Loucy (cell line): ENCODE measurements at regions not wholly inside any gene's neighbourhood (a gene's known extent, or its start where the extent isn't known, plus 50 kb on each side); places are given as distances from the start of the nearest gene placed in this dataset.

Source experiments
- EZH2phosphoT487 ChIP-seq: fragments of 200-600 bp; IDR thresholded peaks from 2 replicates; pipeline ENCODE4 v1.6.1; 2018; ENCODE audit warnings: antibody characterized with exemption, mild to moderate bottlenecking, moderate library complexity, borderline replicate concordance
- TF ChIP-seq, protein P1 (sequence below): fragments of 200-600 bp; sonication (generic); conservative IDR thresholded peaks from 2 replicates; pipeline ENCODE4 v1.5.1; 2014; ENCODE audit warnings: mild to moderate bottlenecking, antibody characterized with exemption, low read length

DNA sequence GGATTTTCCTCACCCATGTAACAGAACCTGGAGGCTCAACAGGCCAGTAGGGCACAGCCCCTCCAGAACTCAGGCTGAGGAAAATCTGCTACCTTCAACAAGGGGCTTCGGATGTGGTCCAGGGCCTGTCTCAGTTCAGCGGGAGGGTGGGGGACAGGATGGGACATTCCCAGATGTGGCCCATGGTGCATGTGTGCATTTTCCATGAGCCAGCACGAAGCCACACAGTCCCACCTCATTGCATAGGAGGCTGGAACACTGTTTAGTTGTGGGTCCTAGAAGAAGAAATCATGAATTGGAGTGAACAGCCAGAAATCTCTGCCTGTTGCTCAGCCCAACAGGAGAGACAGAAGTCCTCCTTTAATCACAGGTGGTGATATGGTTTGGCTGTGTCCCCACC is 469.6 kb upstream of the MYT1L start:
- no peak for TF ChIP-seq EZH2phosphoT487
- TF ChIP-seq, protein P1, sequence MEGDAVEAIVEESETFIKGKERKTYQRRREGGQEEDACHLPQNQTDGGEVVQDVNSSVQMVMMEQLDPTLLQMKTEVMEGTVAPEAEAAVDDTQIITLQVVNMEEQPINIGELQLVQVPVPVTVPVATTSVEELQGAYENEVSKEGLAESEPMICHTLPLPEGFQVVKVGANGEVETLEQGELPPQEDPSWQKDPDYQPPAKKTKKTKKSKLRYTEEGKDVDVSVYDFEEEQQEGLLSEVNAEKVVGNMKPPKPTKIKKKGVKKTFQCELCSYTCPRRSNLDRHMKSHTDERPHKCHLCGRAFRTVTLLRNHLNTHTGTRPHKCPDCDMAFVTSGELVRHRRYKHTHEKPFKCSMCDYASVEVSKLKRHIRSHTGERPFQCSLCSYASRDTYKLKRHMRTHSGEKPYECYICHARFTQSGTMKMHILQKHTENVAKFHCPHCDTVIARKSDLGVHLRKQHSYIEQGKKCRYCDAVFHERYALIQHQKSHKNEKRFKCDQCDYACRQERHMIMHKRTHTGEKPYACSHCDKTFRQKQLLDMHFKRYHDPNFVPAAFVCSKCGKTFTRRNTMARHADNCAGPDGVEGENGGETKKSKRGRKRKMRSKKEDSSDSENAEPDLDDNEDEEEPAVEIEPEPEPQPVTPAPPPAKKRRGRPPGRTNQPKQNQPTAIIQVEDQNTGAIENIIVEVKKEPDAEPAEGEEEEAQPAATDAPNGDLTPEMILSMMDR, result no peak
